HCT116 (cell line): ENCODE measurements at regions not wholly inside any gene's neighbourhood (a gene's known extent, or its start where the extent isn't known, plus 50 kb on each side); places are given as distances from the start of the nearest gene placed in this dataset.

ENCODE experiments used
- CEBPB ChIP-seq: IDR thresholded peaks from 2 replicates; pipeline ENCODE4 v1.6.1; 2012; ENCODE audit warnings: low read depth
- EZH2 ChIP-seq: fragments of 200-600 bp; sonication (generic); IDR thresholded peaks from 2 replicates; pipeline ENCODE4 v1.6.1; 2017; ENCODE audit warnings: antibody characterized with exemption, mixed run types
- EZH2phosphoT487 ChIP-seq: fragments of 200-600 bp; IDR thresholded peaks from 2 replicates; pipeline ENCODE4 v1.6.1; 2018; ENCODE audit warnings: antibody characterized with exemption, borderline replicate concordance
- POLR2A ChIP-seq: IDR thresholded peaks from 2 replicates; pipeline ENCODE4 v1.7.0; 2011; ENCODE audit warnings: borderline replicate concordance; ENCODE audit not compliant: insufficient read depth, insufficient read length; ENCODE audit errors: extremely low read depth
- POLR2AphosphoS5 ChIP-seq: IDR thresholded peaks from 2 replicates; pipeline ENCODE4 v1.6.1; 2011; ENCODE audit warnings: mild to moderate bottlenecking, low read depth, low read length, moderate library complexity
- RAD21 ChIP-seq: IDR thresholded peaks from 2 replicates; pipeline ENCODE4 v1.6.1; 2012; ENCODE audit warnings: low read depth, mild to moderate bottlenecking
- SP1 ChIP-seq: IDR thresholded peaks from 2 replicates; pipeline ENCODE4 v1.6.1; 2012; ENCODE audit warnings: low read depth
- TF ChIP-seq, protein P1 (sequence below), 3 experiments: fragments of 200-600 bp in 1 of 3; sonication (generic) in 1 of 3; IDR thresholded peaks in 2 of 3; conservative IDR thresholded peaks in 1 of 3; 2 replicates each; pipeline ENCODE4 v1.5.1; 2012 to 2017; ENCODE audit warnings: low read depth in 2 of 3, low read length in 2 of 3, antibody characterized with exemption in 1 of 3, borderline replicate concordance in 1 of 3, control low read depth in 1 of 3, mild to moderate bottlenecking in 1 of 3, mixed read lengths in 1 of 3, mixed run types in 1 of 3, moderate library complexity in 1 of 3; ENCODE audit not compliant: insufficient read depth in 1 of 3
- TF ChIP-seq, protein P2 (sequence below): IDR thresholded peaks from 2 replicates; pipeline ENCODE4 v1.6.1; 2012
- TF ChIP-seq, protein P3 (sequence below): IDR thresholded peaks from 2 replicates; pipeline ENCODE4 v1.6.1; 2012; ENCODE audit warnings: low read depth

DNA sequence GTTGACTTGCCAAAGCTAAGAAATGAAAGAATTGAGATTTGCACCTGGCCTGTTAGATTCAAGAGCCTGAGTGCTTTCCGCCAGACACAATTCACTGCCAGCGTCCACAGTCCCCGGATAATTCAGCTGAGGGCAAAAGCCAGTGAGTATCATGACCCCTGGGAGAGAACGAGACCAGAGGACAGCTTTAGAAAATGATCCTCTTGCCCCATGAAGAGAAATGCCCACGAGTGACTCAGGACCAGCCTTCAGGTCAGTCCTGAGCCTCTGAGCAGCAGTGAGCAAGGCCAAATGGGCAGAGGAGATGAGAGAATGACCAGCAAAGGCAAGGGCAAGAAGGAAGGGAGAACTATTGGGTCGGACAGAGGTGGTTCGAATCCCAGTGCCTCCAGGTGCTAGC is 273.5 kb downstream of the FAM43A start:
- TF ChIP-seq, protein P1, sequence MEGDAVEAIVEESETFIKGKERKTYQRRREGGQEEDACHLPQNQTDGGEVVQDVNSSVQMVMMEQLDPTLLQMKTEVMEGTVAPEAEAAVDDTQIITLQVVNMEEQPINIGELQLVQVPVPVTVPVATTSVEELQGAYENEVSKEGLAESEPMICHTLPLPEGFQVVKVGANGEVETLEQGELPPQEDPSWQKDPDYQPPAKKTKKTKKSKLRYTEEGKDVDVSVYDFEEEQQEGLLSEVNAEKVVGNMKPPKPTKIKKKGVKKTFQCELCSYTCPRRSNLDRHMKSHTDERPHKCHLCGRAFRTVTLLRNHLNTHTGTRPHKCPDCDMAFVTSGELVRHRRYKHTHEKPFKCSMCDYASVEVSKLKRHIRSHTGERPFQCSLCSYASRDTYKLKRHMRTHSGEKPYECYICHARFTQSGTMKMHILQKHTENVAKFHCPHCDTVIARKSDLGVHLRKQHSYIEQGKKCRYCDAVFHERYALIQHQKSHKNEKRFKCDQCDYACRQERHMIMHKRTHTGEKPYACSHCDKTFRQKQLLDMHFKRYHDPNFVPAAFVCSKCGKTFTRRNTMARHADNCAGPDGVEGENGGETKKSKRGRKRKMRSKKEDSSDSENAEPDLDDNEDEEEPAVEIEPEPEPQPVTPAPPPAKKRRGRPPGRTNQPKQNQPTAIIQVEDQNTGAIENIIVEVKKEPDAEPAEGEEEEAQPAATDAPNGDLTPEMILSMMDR (IDR thresholded peaks at IDR 0.05 in 2 of 3, conservative IDR thresholded peaks at IDR 0.05 in 1 of 3; ENCODE audit: borderline replicate concordance in 1 of 3, insufficient read depth in 1 of 3, low read depth in 2 of 3, low read length in 2 of 3), result no peak
- TF ChIP-seq, protein P2, sequence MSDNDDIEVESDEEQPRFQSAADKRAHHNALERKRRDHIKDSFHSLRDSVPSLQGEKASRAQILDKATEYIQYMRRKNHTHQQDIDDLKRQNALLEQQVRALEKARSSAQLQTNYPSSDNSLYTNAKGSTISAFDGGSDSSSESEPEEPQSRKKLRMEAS, result no peak
- no peak for TF ChIP-seq POLR2A
- TF ChIP-seq, protein P3, sequence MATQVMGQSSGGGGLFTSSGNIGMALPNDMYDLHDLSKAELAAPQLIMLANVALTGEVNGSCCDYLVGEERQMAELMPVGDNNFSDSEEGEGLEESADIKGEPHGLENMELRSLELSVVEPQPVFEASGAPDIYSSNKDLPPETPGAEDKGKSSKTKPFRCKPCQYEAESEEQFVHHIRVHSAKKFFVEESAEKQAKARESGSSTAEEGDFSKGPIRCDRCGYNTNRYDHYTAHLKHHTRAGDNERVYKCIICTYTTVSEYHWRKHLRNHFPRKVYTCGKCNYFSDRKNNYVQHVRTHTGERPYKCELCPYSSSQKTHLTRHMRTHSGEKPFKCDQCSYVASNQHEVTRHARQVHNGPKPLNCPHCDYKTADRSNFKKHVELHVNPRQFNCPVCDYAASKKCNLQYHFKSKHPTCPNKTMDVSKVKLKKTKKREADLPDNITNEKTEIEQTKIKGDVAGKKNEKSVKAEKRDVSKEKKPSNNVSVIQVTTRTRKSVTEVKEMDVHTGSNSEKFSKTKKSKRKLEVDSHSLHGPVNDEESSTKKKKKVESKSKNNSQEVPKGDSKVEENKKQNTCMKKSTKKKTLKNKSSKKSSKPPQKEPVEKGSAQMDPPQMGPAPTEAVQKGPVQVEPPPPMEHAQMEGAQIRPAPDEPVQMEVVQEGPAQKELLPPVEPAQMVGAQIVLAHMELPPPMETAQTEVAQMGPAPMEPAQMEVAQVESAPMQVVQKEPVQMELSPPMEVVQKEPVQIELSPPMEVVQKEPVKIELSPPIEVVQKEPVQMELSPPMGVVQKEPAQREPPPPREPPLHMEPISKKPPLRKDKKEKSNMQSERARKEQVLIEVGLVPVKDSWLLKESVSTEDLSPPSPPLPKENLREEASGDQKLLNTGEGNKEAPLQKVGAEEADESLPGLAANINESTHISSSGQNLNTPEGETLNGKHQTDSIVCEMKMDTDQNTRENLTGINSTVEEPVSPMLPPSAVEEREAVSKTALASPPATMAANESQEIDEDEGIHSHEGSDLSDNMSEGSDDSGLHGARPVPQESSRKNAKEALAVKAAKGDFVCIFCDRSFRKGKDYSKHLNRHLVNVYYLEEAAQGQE, result no peak
- TF ChIP-seq EZH2, result no peak
- TF ChIP-seq SP1, result no peak
- no peak for TF ChIP-seq POLR2AphosphoS5
- no peak for TF ChIP-seq CEBPB
- TF ChIP-seq EZH2phosphoT487, result no peak
- TF ChIP-seq RAD21, result no peak
